Tibial artery (tissue), 4 donors: ENCODE measurements at regions not wholly inside any gene's neighbourhood (a gene's known extent, or its start where the extent isn't known, plus 50 kb on each side); places are given as distances from the start of the nearest gene placed in this dataset.

Experiments
- DNase-seq, 2 donors: peaks; one replicate each; pipeline ENCODE4 v3.0.0-alpha.2; 2019
- H3K27ac ChIP-seq, 2 donors: fragments of 200-600 bp; sonication (generic) in 1 of 2; 1 replicate in 1 of 2; 2 replicates in 1 of 2; pipeline ENCODE4 v1.5.1; 2018 to 2019; ENCODE audit warnings: mild to moderate bottlenecking in 1 of 2
- H3K27me3 ChIP-seq, 2 donors: fragments of 200-600 bp; sonication (generic) in 1 of 2; one replicate each; pipeline versions ENCODE4 v1.5.1 to v1.6.0; 2016 to 2019
- H3K36me3 ChIP-seq, 3 donors: fragments of 200-600 bp; sonication (generic) in 2 of 3; one replicate each; pipeline ENCODE4 v1.5.1; 2016 to 2019; ENCODE audit warnings: mild to moderate bottlenecking in 2 of 3
- H3K4me1 ChIP-seq, 4 donors: fragments of 200-600 bp; sonication (generic) in 2 of 4; 1 replicate in 3 of 4; 2 replicates in 1 of 4; pipeline ENCODE4 v1.5.1; 2016 to 2019
- H3K4me3 ChIP-seq, 2 donors: fragments of 200-600 bp; sonication (generic) in 1 of 2; 1 replicate in 1 of 2; 2 replicates in 1 of 2; pipeline ENCODE4 v1.5.1; 2018 to 2019; ENCODE audit warnings: mild to moderate bottlenecking in 2 of 2
- H3K9me3 ChIP-seq, 3 donors: fragments of 200-600 bp; sonication (generic) in 1 of 3; one replicate each; pipeline ENCODE4 v1.5.1; 2016 to 2019
- CTCF ChIP-seq, 2 experiments: fragments of 200-600 bp in 1 of 2; fragments of 450-650 bp in 1 of 2; IDR thresholded peaks; one replicate each; pipeline ENCODE4 v1.5.1; 2017 to 2019; ENCODE audit warnings: antibody characterized with exemption in 2 of 2, mild to moderate bottlenecking in 1 of 2, moderate library complexity in 1 of 2
- intact Hi-C: fragments of 100-400 bp; cut with DNase I; formaldehyde crosslinking; loops from one replicate; pipeline ENCODE4 v1.15.0; 2023; ENCODE audit warnings: low total_unique reads

- Histone ChIP-seq H3K27ac (no peak overlapping the region), H3K36me3 (no peaks in the 10 kb centered on the region), H3K4me3 (no peak overlapping the region), H3K27me3 (no peaks in the 10 kb centered on the region), H3K4me1 (peaks cover 0 to 5% (median 0%) of the 10 kb centered on the region in 4 donors), H3K9me3 (peaks cover 0 to 11% (median 7%) of the 10 kb centered on the region in 3 donors)
- no peak for TF ChIP-seq CTCF (IDR thresholded peaks at IDR 0.05)
- DNase-seq = no peak
- intact Hi-C loops = no loop called here
Observed at GRCh38 chr1:60963167-60963940, 119.0 kb upstream of the NFIA start.

- no peak for DNase-seq
Observed at GRCh38 chr1:60960891-60961461, 121.4 kb upstream of the NFIA start.

GRCh38 chr1:60959701-60960100 is 122.7 kb upstream of the NFIA start:
- H3K4me1 ChIP-seq = peaks cover 0 to 5% (median 0%) of the 10 kb centered on the region in 4 donors
- intact Hi-C loops = no loop called here
- no peak for TF ChIP-seq CTCF (IDR thresholded peaks at IDR 0.05)
- H3K36me3 ChIP-seq = no peaks in the 10 kb centered on the region
- H3K4me3 ChIP-seq = no peak overlapping the region
- no peak for DNase-seq
- peaks cover 0 to under 1% (median 0%) of the 10 kb centered on the region in 3 donors for H3K9me3 ChIP-seq
- H3K27ac ChIP-seq = no peak overlapping the region
- H3K27me3 ChIP-seq = no peaks in the 10 kb centered on the region

More at GRCh38 chr1:60960891-60961461, 121.4 kb upstream of the NFIA start:
- Histone ChIP-seq H3K9me3 (peaks cover 0 to 11% (median 7%) of the 10 kb centered on the region in 3 donors), H3K27ac (no peak overlapping the region), H3K36me3 (no peaks in the 10 kb centered on the region), H3K4me1 (peaks cover 0 to 5% (median 0%) of the 10 kb centered on the region in 4 donors), H3K4me3 (no peak overlapping the region), H3K27me3 (no peaks in the 10 kb centered on the region)
- intact Hi-C loops = no loop called here
- no peak for TF ChIP-seq CTCF (IDR thresholded peaks at IDR 0.05)

GRCh38 chr1:60958001-60958400 is 124.4 kb upstream of the NFIA start:
- H3K4me1 ChIP-seq = peaks cover 0 to 5% (median 0%) of the 10 kb centered on the region in 4 donors
- no peaks in the 10 kb centered on the region for H3K27me3 ChIP-seq
- H3K27ac ChIP-seq = no peak overlapping the region
- DNase-seq = no peak
- H3K36me3 ChIP-seq = no peaks in the 10 kb centered on the region
- H3K9me3 ChIP-seq = no peaks in the 10 kb centered on the region
- no peak overlapping the region for H3K4me3 ChIP-seq
- TF ChIP-seq CTCF (IDR thresholded peaks at IDR 0.05) = no peak
- intact Hi-C loops = no loop called here

GRCh38 chr1:60956520-60956919 is 125.8 kb upstream of the NFIA start:
- peaks cover 0 to 2% (median 0%) of the 10 kb centered on the region in 4 donors for H3K4me1 ChIP-seq

More at GRCh38 chr1:60956520-60956919, 125.8 kb upstream of the NFIA start:
- TF ChIP-seq CTCF (IDR thresholded peaks at IDR 0.05) = no peak
- DNase-seq = no peak
- Histone ChIP-seq H3K36me3 (no peaks in the 10 kb centered on the region), H3K4me3 (no peak overlapping the region), H3K27me3 (no peaks in the 10 kb centered on the region), H3K9me3 (no peaks in the 10 kb centered on the region), H3K27ac (no peak overlapping the region)
- intact Hi-C loops = no loop called here
